H9 (cell line): ENCODE measurements at regions not wholly inside any gene's neighbourhood (a gene's known extent, or its start where the extent isn't known, plus 50 kb on each side); places are given as distances from the start of the nearest gene placed in this dataset.

Experiments
- DNase-seq: peaks from one replicate; pipeline ENCODE4 v3.0.0-alpha.2; 2017
- H2AFZ ChIP-seq: one replicate; pipeline ENCODE4 v1.6.1; 2013; ENCODE audit warnings: mild to moderate bottlenecking, low read length, control low read depth, moderate library complexity
- H2AK5ac ChIP-seq: 2 replicates; pipeline ENCODE4 v1.6.1; 2013; ENCODE audit warnings: low read length, control low read depth, mixed read lengths; ENCODE audit not compliant: insufficient read length
- H2BK120ac ChIP-seq: one replicate; pipeline ENCODE4 v1.6.1; 2013; ENCODE audit warnings: low read depth, mild to moderate bottlenecking, low read length, control low read depth, inconsistent platforms; ENCODE audit not compliant: poor library complexity, severe bottlenecking
- H2BK12ac ChIP-seq: 2 replicates; pipeline ENCODE4 v1.6.1; 2013; ENCODE audit warnings: low read length, control low read depth, mixed read lengths, low read depth; ENCODE audit not compliant: insufficient read length
- H2BK15ac ChIP-seq: 2 replicates; pipeline ENCODE4 v1.6.1; 2013; ENCODE audit warnings: low read depth, low read length, control low read depth
- H2BK20ac ChIP-seq: one replicate; pipeline ENCODE4 v1.6.1; 2013; ENCODE audit warnings: low read depth, mild to moderate bottlenecking, low read length, control low read depth, inconsistent platforms; ENCODE audit not compliant: poor library complexity, severe bottlenecking
- H2BK5ac ChIP-seq: 2 replicates; pipeline ENCODE4 v1.6.1; 2013; ENCODE audit warnings: low read length, control low read depth, mixed read lengths; ENCODE audit not compliant: insufficient read length
- H3K14ac ChIP-seq: 2 replicates; pipeline ENCODE4 v1.6.1; 2013; ENCODE audit warnings: low read length, control low read depth; ENCODE audit not compliant: insufficient read depth
- H3K18ac ChIP-seq: 2 replicates; pipeline ENCODE4 v1.6.1; 2013; ENCODE audit warnings: low read depth, mild to moderate bottlenecking, mixed read lengths, low read length, control low read depth; ENCODE audit not compliant: insufficient read length
- H3K23ac ChIP-seq: 2 replicates; pipeline ENCODE4 v1.6.1; 2013; ENCODE audit warnings: low read length, control low read depth, mixed read lengths, low read depth; ENCODE audit not compliant: insufficient read length
- H3K23me2 ChIP-seq: 2 replicates; pipeline ENCODE4 v1.6.1; 2013; ENCODE audit warnings: low read depth, mild to moderate bottlenecking, mixed read lengths, low read length, control low read depth; ENCODE audit not compliant: insufficient read length, poor library complexity, severe bottlenecking
- H3K27ac ChIP-seq: 2 replicates; pipeline ENCODE4 v1.5.1; 2013; ENCODE audit warnings: low read length, control low read depth, mixed read lengths, low read depth; ENCODE audit not compliant: insufficient read length
- H3K27me3 ChIP-seq: 2 replicates; pipeline ENCODE4 v1.6.1; 2013; ENCODE audit warnings: low read length, control low read depth, inconsistent platforms; ENCODE audit not compliant: insufficient read depth
- H3K4ac ChIP-seq: 2 replicates; pipeline ENCODE4 v1.6.1; 2013; ENCODE audit warnings: low read depth, mild to moderate bottlenecking, control low read depth, inconsistent platforms, low read length, moderate library complexity
- H3K4me1 ChIP-seq: 2 replicates; pipeline ENCODE4 v1.6.1; 2013; ENCODE audit warnings: low read length, control low read depth, inconsistent platforms; ENCODE audit not compliant: insufficient read depth
- H3K4me2 ChIP-seq: 2 replicates; pipeline ENCODE4 v1.6.1; 2013; ENCODE audit warnings: low read length, control low read depth, mixed read lengths; ENCODE audit not compliant: insufficient read length, insufficient read depth
- H3K56ac ChIP-seq: 2 replicates; pipeline ENCODE4 v1.6.1; 2013; ENCODE audit warnings: low read depth, mild to moderate bottlenecking, mixed read lengths, low read length, control low read depth; ENCODE audit not compliant: insufficient read length
- H3K79me1 ChIP-seq: 2 replicates; pipeline ENCODE4 v1.6.1; 2013; ENCODE audit warnings: low read depth, mild to moderate bottlenecking, moderate library complexity, low read length, control low read depth, inconsistent platforms; ENCODE audit not compliant: insufficient read depth, poor library complexity, severe bottlenecking
- H3K79me2 ChIP-seq: 2 replicates; pipeline ENCODE4 v1.6.1; 2013; ENCODE audit warnings: low read length, control low read depth, inconsistent platforms; ENCODE audit not compliant: insufficient read depth
- H3K9ac ChIP-seq: 2 replicates; pipeline ENCODE4 v1.6.1; 2013; ENCODE audit warnings: low read length, control low read depth, mixed read lengths; ENCODE audit not compliant: insufficient read length; ENCODE audit errors: extremely low read depth
- H3K9me3 ChIP-seq: one replicate; pipeline ENCODE4 v1.6.1; 2013; ENCODE audit warnings: low read depth, low read length, inconsistent platforms; ENCODE audit not compliant: control insufficient read depth
- H3T11ph ChIP-seq: one replicate; pipeline ENCODE4 v1.6.1; 2013; ENCODE audit warnings: mild to moderate bottlenecking, low read length, control low read depth, inconsistent platforms
- H4K20me1 ChIP-seq: one replicate; pipeline ENCODE4 v1.6.1; 2013; ENCODE audit not compliant: control insufficient read depth, insufficient read length, insufficient read depth
- H4K5ac ChIP-seq: 2 replicates; pipeline ENCODE4 v1.6.1; 2013; ENCODE audit warnings: low read depth, mild to moderate bottlenecking, mixed read lengths, low read length, control low read depth; ENCODE audit not compliant: insufficient read length
- H4K8ac ChIP-seq: replicated peaks from 2 replicates; pipeline ENCODE4 v1.6.1; 2013; ENCODE audit warnings: low read length, control low read depth, mixed read lengths, low read depth; ENCODE audit not compliant: insufficient read length
- H4K91ac ChIP-seq: 2 replicates; pipeline ENCODE4 v1.6.1; 2013; ENCODE audit warnings: low read depth, mild to moderate bottlenecking, moderate library complexity, mixed read lengths, low read length, control low read depth; ENCODE audit not compliant: insufficient read length
- H3K27ac Mint-ChIP-seq, 3 experiments: 2 replicates in 2 of 3; 3 replicates in 1 of 3; pipeline ENCODE4 v1.8.0; 2020 to 2021; ENCODE audit warnings: mixed read lengths in 3 of 3, mild to moderate bottlenecking in 1 of 3, moderate library complexity in 1 of 3
- H3K27me3 Mint-ChIP-seq: 2 replicates; pipeline ENCODE4 v1.8.0; 2021; ENCODE audit warnings: low read depth, mild to moderate bottlenecking, moderate library complexity, mixed read lengths
- H3K36me3 Mint-ChIP-seq, 3 experiments: 2 replicates in 2 of 3; 3 replicates in 1 of 3; pipeline ENCODE4 v1.8.0; 2020 to 2021; ENCODE audit warnings: low read depth in 3 of 3, mixed read lengths in 3 of 3; ENCODE audit not compliant: insufficient read depth in 1 of 3
- H3K4me1 Mint-ChIP-seq, 2 experiments: 2 replicates each; pipeline ENCODE4 v1.8.0; 2020; ENCODE audit warnings: mixed read lengths in 2 of 2
- H3K4me3 Mint-ChIP-seq, 2 experiments: 2 replicates in 1 of 2; 3 replicates in 1 of 2; pipeline ENCODE4 v1.8.0; 2020 to 2021; ENCODE audit warnings: mild to moderate bottlenecking in 2 of 2, mixed read lengths in 2 of 2, moderate library complexity in 1 of 2
- H3K9me3 Mint-ChIP-seq, 2 experiments: 2 replicates in 1 of 2; 3 replicates in 1 of 2; pipeline ENCODE4 v1.8.0; 2020; ENCODE audit warnings: mild to moderate bottlenecking in 2 of 2, mixed read lengths in 2 of 2, moderate library complexity in 1 of 2
- CTCF ChIP-seq: fragments of 200-600 bp; sonication (generic); conservative IDR thresholded peaks from 3 replicates; pipeline ENCODE4 v1.8.0; 2021; ENCODE audit warnings: antibody characterized with exemption, mild to moderate bottlenecking
- WGBS: extraction: QIAGEN DNeasy Blood & Tissue Kit; methylation state at CpG from one replicate; pipeline ENCODE4 v1.1.7; 2013; ENCODE audit warnings: missing lambda C conversion rate, low lambda C conversion rate, mixed read lengths; ENCODE audit not compliant: insufficient read length; ENCODE audit errors: extremely low coverage; 5-methylcytosine and 5-hydroxymethylcytosine counted together

GRCh38 chr1:59136541-59137275, 160.2 kb upstream of the FGGY start:
- no peak for TF ChIP-seq CTCF
- Histone ChIP-seq H4K5ac (no peak overlapping the region), H3K56ac (no peak overlapping the region), H2BK120ac (no peak overlapping the region), H3K18ac (no peak overlapping the region), H2AFZ (no peak overlapping the region), H2BK20ac (no peak overlapping the region), H3K79me1 (no peaks in the 10 kb centered on the region), H3K4me2 (no peak overlapping the region), H4K91ac (no peak overlapping the region), H4K8ac (no peak overlapping the region), H3T11ph (no peak overlapping the region), H3K27ac (no peak overlapping the region), H3K4me1 (peaks cover 2% of the 10 kb centered on the region; the same call in 1 of the 2 replicates), H4K20me1 (no peaks in the 10 kb centered on the region), H3K79me2 (no peaks in the 10 kb centered on the region), H3K14ac (no peak overlapping the region), H3K9ac (no peak overlapping the region), H2BK12ac (no peak overlapping the region), H3K27me3 (no peaks in the 10 kb centered on the region), H3K9me3 (no peaks in the 10 kb centered on the region), H2BK5ac (no peak overlapping the region), H3K4ac (no peak overlapping the region), H2AK5ac (no peak overlapping the region), H3K23me2 (no peaks in the 10 kb centered on the region), H3K23ac (no peak overlapping the region), H2BK15ac (no peak overlapping the region)
- Mint-ChIP-seq H3K4me3 (no peak overlapping the region), H3K4me1 (peaks cover 12 to 22% of the 10 kb centered on the region in 2 experiments), H3K27me3 (no peaks in the 10 kb centered on the region), H3K27ac (no peak overlapping the region), H3K9me3 (no peaks in the 10 kb centered on the region), H3K36me3 (no peaks in the 10 kb centered on the region)
- DNase-seq, result no peak
- WGBS, result no CpG with 5 or more reads among the region's 8 CpGs
